Lung microvascular endothelial cell (primary cell): ENCODE measurements at regions not wholly inside any gene's neighbourhood (a gene's known extent, or its start where the extent isn't known, plus 50 kb on each side); places are given as distances from the start of the nearest gene placed in this dataset.
A peak's percentile ranks its signal among the peaks of the same experiment; 100 is the strongest.
"Not testable (repeated sequence)": the region's sequence is repeated elsewhere in the genome, so short reads cannot be mapped to it uniquely, and the experiment has no call there.

Source experiments
- DNase-seq, 2 donors: peaks; one replicate each; pipeline versions ENCODE4 v3.0.0 to v3.0.0-alpha.2; 2010; ENCODE audit warnings: low read depth in 2 of 2

DNA sequence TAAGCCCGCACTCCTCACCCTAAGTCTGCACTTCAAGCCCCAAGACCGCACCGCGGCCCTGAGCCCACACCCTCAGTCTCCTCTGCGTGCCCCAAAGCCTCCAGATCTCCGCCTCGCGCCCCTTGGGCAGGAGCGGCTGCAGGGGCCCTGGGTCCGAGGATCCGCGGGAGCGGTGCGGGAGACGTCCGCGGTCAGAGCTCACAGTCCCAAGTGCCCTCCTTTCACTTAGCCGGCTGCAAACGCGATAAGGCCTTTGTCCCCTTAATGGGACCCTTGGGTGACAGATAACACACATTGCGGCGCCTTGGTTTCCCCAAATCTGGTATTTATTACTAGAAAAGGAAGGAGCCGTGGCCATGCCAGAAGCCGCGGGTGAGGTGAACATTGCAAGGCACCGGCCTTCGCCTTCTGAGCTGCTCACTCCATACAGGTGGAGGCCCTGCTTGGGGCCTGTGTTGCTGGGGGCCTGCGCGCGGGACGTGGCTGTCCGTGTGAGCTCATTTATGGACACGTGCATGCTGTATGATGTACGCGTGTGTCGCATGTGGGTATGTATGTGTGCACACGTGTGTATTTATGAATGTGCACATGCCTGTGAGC, 178.9 kb downstream of the OR4M2 start:
- not testable (repeated sequence) for DNase-seq

DNA sequence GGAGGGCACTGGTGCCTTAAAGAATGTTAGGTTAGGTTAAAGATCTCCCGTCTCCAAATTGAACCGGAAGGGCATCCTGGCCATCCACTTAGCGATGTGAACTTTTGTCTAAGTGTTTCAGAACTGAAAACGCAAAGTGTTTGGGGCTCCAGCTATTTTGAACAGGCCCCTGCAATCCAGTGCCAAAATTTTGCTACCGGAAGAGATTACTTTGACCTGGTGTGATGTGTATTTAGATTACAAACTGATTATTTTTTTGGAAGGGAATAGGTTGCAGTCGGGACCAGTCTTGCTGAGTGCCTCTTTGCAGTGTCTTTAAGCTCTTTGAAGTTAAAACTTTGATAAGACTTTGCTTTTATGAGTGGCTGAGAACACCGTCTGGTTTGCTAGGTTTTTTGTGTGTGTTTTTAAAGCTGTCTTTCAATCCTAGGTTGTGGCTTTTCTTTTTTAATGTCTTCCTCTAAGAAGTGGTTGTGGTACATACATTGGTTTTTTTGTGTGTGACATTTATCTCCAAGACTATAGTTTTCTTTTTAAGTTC, 179.6 kb downstream of the OR4M2 start:
- no peak for DNase-seq

DNA sequence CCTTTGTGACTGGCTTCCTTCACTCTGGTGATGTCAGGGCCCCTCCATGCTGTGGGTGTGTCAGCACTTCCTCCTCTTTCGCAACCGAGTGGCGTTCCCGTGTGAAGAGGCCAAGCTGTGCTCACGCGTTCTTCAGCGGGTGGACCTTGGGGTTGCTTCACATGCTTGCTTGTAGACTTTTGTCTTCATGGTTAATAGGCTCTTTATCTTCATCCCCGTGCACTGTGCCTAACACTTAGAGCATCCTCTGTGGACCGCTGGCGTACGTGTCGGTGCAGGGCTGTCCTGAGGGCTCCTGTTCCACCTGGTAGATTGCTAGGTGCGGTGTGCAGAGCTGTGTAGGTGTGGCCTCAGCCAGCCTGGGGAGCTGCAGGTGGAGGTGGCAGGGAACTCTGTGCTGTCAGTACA, 182.3 kb downstream of the OR4M2 start:
- peak in 1 of 2 donors; percentile 17 for DNase-seq

DNA sequence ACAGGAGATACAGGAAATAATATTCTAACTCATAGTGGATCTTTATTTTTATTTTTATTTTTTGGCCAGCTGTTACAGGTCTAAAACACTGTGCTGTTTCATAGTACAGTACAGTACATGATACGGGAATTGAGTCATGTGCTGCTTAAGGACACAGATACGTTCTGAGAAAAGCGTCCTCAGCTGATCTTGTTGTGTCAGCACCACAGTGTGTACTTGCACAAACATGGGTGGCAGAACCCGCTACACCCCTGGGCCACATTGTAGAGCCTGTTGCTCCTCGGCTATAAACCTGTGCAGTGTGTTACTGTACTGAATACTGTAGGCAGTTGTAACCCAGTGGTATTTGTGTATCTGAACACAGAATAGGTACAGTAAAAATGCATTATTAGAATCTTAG, 183.4 kb downstream of the OR4M2 start:
- no peak for DNase-seq

DNA sequence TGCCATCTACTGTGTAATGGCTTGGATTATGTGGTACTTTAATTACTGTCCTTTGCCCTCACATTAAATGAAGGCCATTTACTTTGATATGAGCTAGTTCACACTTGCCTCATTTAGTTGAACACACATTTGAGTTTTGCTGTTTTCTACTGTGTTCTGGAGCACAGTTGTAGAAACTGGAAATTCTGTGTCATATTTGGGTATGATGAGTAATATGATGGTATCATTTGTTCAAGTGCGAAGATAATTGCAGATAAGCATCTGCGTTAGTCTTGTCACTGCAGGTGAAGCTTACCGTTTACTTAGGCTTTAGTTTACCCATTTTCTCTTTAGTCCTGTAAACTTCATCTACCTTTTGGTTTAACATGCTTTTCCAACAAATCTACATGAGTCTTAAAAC, 183.9 kb downstream of the OR4M2 start:
- DNase-seq: not testable (repeated sequence)

DNA sequence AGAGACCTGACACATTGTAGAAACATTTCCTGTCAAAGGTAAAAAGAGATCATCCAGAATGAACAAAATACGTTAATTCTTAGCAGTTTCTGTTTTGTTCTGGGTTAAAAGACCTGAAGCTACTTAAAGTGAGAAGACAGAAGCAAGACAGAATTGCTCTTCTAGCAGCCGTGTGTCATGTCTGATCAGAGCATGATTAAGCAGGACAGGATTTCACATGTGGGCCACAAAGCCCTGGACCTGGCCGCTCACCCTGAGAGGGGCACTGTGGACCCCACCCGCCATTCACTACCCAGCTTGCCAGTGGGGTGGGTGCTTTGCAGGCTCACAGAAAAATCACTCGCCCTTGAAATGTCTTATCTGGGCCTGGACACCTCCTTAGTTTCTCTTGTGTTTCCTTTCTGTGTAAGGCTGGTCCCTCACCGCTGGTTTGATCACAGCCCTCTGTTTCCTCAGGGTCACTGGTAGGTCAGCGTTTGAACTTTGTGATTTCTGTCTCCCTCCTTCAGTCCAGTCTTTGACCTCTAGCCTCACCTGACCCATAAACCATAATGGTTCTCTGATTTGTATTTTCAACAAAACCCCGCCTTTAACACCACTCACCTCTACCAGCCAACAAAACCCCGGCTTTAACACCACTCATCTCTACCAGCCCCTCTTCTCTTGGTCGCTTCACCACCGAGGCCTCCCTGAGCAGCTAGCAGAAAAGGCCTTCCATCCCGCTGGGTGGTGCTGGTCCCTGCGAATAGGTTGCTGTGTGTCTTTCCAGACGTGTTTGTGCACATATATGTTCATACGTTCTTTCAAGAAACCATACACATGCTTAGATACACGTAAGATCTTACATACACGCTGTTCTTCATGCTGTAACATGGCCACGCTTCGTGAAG, 185.0 kb downstream of the OR4M2 start:
- DNase-seq: no peak

DNA sequence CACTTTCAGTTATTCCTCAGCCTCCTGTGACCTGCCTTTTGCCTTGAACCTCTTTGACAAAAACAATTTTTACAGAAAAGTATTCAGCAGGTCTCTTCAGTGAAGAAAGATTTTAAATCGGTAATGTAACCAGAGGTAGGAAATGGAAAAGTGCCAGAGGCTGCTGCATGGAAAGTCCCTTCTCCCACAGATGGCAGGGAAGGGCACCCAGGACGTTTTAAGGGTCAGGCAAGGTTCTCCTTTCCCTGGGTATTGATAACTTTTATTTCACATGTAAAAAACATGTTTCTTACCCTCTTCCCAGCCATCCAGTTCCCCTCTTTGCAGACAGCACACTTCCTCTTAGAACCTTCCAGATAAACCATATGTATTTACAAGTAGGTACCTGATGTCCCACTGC, 185.6 kb downstream of the OR4M2 start:
- no peak for DNase-seq

DNA sequence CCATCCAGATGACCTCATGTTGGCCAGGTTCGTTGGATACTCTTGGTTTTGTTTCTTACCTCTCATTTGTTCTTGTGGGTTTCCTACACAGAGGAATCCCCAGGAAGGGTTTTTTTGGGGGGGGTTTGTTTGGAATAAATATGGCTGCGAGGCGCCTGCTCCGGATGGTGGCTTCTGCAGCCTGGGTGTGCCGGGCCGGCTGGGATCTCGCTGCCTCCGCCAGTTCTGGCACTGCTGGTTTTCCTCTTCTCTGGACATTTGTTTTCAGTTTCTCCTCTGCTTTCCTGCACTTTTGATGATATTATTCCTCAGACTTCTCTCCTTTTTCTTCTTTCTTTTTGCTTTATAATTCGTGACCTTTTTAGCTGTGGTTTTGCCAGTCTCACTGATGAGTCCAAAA, 187.4 kb downstream of the OR4M2 start:
- DNase-seq: no peak

DNA sequence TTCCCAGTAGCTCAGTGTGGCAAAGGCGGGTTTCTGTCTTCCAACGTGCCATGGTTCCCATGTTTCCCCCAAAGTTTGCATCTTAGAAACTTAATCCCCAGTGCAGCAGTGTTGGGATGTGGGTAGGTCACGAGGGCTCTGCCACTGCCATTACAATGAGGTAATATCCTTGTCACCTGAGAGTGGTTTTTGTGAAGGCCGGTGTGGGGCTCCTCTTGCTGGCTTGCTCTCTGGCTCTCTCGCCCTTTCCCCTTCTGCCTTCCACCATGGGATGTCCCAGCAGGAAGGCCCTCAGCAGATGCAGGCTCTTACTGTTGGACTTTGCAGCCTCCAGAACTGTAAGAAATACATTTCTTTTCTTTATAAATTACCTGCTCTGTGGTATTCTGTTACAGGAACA, 187.9 kb downstream of the OR4M2 start:
- DNase-seq: not testable (repeated sequence)

DNA sequence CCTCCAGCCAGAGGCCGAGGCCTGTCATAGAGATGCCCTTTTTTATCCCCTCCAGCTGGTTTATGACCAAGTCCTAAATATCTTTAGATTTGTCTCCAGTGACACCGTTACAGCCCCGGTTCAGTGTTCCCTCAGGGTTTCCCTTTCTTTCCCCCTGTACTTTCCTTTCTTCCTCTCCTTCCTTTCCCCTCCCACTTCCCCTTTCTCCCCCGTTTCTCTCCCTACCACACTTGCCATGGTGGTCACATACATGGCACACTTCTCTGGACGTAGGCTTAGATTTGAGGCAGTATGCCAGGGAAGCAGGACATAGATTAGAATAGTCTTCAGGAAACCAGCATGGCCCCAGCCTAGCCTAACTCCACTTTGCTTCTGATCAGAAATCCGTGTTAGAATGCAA, 188.3 kb downstream of the OR4M2 start:
- DNase-seq: not testable (repeated sequence)

DNA sequence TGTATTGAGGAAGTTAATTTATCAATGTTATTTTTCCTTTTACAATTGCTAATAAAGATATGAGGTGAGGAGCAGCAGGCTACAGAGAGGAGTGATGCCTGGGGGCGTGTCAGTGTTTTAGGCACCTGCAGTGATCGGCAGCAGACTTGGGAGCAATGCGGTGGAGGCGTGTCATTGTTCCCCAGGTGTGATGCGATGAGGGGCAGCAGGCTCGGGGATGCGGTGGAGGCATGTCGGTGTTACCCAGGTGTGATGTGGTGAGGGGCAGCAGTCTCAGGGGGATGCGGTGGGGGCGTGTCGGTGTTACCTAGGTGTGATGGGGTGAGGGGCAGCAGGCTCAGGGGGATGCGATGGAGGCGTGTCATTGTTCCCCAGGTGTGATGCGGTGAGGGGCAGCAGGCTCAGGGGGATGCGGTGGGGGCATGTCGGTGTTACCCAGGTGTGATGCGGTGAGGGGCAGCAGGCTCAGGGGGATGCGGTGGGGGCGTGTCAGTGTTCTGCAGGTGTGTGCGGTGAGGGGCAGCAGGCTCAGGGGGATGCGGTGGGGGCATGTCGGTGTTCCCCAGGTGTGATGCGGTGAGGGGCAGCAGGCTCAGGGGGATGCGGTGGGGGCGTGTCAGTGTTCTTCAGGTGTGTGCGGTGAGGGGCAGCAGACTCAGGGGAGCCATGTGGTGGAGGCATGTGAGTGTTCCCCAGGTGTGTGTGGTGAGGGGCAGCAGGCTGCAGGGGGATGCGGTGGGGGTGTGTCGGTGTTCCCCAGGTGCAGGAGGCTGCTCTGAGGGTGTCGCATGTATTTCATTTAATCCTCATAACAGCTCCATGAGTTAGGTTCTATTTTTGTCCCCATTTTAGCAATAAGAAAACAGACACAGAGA, 186.2 kb upstream of the GOLGA6L22 start:
- not testable (repeated sequence) for DNase-seq

DNA sequence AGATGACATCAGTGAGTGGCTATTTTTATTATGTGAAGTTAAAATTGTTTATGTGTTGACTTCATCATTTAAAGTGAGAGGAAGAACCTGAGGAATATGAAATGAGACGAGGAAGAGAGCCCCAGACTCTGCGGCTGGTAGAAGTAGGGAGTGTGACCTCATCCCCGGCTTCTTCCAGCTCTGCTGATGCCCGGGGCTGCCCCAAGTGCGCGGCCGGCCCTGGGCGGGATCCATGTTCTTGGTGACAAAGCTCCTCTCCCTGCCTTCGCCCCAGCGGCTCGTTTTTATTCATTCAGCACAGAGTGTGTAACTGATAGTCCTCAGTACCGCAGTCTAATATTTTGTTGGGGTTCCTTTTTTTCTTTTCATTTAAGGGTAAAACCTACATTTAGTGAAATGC, 185.5 kb upstream of the GOLGA6L22 start:
- not testable (repeated sequence) for DNase-seq

DNA sequence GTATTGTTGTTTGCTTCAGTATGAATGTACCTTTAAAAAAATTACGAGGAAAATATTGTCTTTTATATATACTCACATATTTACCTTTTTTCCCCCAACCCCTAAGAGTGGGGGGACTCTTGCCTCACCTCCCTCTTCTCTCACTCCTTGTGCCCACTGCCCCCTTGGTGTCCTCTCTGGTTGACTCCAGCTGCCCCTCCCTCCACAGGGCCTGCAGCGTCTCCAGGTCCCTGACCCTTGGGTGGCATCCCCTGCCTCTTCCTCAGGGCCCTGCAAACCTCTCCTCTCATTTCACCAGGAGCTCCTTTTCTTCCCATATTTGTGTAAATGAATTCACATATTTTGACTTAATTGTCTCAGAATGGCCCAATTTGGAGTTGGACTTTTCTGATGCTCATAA, 184.3 kb upstream of the GOLGA6L22 start:
- DNase-seq: not testable (repeated sequence)

DNA sequence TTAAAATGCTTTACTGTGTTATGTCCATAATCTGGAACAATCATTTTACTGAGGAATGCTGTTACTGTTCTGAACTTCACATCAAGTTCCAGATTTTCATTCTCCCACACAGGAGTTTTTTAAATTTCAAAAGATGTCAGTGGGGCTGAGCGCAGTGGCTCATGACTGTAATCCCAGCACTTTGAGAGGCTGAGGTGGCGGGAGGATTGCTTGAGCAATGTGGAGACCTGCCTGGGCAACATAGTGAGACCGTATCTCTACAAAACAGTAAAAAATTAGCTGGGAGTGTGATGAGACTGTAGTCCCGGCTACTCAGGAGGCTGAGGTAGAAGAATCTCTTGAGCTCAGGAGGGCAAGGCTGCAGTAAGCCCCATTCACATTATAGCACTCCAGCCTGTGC, 177.9 kb upstream of the GOLGA6L22 start:
- not testable (repeated sequence) for DNase-seq

DNA sequence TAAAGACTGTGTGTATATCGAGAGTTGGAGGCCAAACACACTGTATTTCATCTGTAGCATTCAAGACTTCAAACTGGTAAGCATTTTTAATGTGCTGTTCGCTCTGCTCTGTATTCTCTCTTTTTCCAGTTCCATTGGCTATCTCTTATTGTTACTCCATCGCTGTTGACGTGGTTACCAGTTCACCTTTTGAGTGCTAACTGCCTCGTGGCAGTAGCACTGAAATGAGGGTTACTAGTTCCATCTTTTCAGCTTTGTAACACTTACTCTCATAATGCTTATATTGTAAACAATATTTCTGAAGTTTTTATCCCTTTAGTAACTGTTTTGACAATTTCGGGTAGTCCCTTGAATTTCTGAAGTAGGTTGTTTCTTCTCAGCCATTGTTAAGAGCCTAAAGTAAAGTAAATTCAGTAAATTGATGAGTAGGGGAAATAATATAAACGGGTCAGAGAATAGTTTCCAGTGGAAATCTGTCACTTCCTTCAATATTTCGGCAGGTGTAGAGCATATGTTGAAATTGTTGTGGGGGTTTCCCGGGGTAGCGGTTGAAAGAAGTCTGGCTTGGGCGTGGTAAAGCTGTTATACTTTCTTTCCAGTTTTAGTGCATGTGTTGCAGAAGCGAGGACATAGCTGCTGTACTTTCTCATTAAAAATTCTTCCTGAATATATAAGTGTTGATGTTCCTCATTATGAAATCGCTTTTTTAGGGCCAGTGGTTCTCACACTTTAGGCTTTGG, 175.7 kb upstream of the GOLGA6L22 start:
- DNase-seq: not testable (repeated sequence)

DNA sequence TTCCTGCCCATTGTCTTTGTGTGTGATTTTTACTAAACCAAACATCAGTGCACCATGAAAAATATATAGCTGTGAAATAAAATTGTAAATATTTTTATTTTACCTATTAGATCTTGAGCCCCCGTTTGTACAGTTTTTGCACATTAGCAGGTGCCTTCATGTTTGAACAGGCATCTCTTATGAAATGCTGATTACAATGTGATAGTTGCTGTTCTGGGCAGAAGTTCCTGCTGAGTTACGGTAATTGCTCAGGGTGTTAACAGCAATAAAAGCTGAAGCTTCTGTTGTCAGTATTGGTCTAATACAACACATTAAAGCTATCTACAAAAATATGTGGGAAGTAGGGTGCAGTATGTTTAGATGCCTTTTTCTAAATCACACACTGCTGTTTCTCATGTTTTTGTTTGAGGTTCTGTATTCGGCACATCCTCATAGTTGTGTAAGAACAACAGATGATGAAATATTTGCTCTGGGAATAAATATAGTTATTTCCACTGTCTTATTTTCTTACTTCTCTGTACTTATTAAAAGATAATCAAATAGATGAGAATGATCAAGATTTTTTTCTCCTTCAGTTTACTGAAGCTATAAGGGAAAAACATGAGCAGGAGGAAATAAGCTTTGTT, 173.8 kb upstream of the GOLGA6L22 start:
- DNase-seq: not testable (repeated sequence)

DNA sequence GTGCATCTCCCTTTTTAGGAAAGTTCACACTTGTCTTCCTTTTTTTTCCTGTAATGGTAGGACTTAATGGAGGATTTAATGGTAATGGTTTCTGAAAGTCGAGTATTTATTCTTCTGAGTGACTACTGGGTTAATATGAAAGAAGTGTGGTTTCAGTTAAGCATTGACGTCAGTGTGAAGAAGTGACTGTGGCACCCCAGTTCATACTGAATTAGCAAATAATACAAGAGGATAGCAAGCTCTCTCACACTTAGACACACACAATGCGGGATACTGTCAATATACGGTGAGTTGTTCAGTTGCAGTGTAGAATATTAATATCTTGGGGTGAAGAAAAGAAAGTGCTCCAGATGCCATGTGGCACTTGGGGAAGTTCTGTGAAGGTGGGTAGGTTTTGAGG, 167.6 kb upstream of the GOLGA6L22 start:
- not testable (repeated sequence) for DNase-seq

DNA sequence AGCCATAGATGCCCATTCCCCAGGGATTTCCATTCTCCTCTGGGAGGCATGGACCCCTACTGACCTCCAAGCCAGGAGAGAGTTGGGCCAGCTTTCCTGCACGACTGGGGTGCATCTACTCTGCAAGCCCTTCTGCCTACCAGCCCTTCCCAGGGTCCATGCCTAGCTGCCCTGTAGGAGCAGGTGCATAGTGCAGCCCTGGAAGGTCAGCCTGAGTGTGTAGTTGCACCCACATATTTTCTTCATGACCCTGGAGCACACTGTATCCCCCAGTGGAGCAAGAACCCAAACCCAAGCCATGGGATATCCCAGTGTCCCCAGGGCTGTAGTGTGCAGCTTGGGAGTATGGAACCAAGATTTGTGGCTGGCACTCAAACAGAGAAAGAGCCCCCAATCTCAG, 155.6 kb upstream of the GOLGA6L22 start:
- DNase-seq: not testable (repeated sequence)
